ENCODE measurements at regions not wholly inside any gene's neighbourhood (a gene's known extent, or its start where the extent isn't known, plus 50 kb on each side); places are given as distances from the start of the nearest gene placed in this dataset.

DNA sequence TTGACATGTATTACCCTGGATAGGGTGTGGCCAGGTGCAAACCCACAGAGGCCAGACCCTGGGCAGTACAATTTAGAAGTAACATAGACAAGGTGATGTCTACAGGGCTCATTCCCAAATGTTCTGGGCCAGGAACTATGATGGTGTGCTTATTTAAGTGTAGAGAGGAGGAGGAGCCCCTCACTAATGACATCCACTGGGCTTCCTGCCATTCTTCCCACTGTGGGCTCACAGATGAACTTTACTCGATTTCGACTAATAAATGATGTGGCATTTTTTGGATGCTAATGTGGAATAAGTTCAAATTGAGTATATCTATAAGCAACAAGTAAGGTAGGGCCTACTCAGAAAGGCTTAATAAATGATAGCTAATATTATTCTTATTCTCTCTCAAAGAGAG, 280.9 kb upstream of the BOD1L1 start:
- no peaks in the 10 kb centered on the region for H3K36me3 ChIP-seq (ENCODE audit: insufficient read depth, low read length)
- peak overlapping the region; percentile 93 for H3K27ac ChIP-seq (ENCODE audit: low read depth, low read length)
- H3K9me3 ChIP-seq (ENCODE audit: low read depth, low read length) = no peaks in the 10 kb centered on the region
- no peak overlapping the region for H3K4me3 ChIP-seq (ENCODE audit: insufficient read depth, low read length)
- H2AFZ ChIP-seq (ENCODE audit: low read length) = no peak overlapping the region
- TF ChIP-seq, protein P1, sequence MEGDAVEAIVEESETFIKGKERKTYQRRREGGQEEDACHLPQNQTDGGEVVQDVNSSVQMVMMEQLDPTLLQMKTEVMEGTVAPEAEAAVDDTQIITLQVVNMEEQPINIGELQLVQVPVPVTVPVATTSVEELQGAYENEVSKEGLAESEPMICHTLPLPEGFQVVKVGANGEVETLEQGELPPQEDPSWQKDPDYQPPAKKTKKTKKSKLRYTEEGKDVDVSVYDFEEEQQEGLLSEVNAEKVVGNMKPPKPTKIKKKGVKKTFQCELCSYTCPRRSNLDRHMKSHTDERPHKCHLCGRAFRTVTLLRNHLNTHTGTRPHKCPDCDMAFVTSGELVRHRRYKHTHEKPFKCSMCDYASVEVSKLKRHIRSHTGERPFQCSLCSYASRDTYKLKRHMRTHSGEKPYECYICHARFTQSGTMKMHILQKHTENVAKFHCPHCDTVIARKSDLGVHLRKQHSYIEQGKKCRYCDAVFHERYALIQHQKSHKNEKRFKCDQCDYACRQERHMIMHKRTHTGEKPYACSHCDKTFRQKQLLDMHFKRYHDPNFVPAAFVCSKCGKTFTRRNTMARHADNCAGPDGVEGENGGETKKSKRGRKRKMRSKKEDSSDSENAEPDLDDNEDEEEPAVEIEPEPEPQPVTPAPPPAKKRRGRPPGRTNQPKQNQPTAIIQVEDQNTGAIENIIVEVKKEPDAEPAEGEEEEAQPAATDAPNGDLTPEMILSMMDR (IDR thresholded peaks at IDR 0.05; ENCODE audit: extremely low read depth, low read depth, low read length) = no peak
- no peak overlapping the region for H3K4me2 ChIP-seq (ENCODE audit: insufficient read depth, low read length)
- peaks cover 39% of the 10 kb centered on the region for H3K4me1 ChIP-seq (ENCODE audit: insufficient read depth, low read length)
- H4K20me1 ChIP-seq (ENCODE audit: insufficient read depth, low read length) = no peaks in the 10 kb centered on the region
- no peaks in the 10 kb centered on the region for H3K27me3 ChIP-seq (ENCODE audit: insufficient read depth, low read length)
- no peaks in the 10 kb centered on the region for H3K79me2 ChIP-seq (ENCODE audit: insufficient read depth, low read length)
- no peak for DNase-seq (ENCODE audit: insufficient read length, low spot score, missing footprints)

GRCh38 chr4:13910556-13910955, 283.0 kb upstream of the BOD1L1 start:
- no peak for DNase-seq (ENCODE audit: insufficient read length, low spot score, missing footprints)
- H3K4me3 ChIP-seq (ENCODE audit: insufficient read depth, low read length) = no peak overlapping the region
- peaks cover 39% of the 10 kb centered on the region for H3K4me1 ChIP-seq (ENCODE audit: insufficient read depth, low read length)
- no peak overlapping the region for H3K4me2 ChIP-seq (ENCODE audit: insufficient read depth, low read length)
- no peaks in the 10 kb centered on the region for H4K20me1 ChIP-seq (ENCODE audit: insufficient read depth, low read length)
- TF ChIP-seq, protein P1 (IDR thresholded peaks at IDR 0.05; ENCODE audit: extremely low read depth, low read depth, low read length) = no peak
- H3K36me3 ChIP-seq (ENCODE audit: insufficient read depth, low read length) = no peaks in the 10 kb centered on the region
- no peak overlapping the region for H3K27ac ChIP-seq (ENCODE audit: low read depth, low read length)
- H3K27me3 ChIP-seq (ENCODE audit: insufficient read depth, low read length) = no peaks in the 10 kb centered on the region
- no peak overlapping the region for H2AFZ ChIP-seq (ENCODE audit: low read length)
- H3K9me3 ChIP-seq (ENCODE audit: low read depth, low read length) = no peaks in the 10 kb centered on the region
- no peaks in the 10 kb centered on the region for H3K79me2 ChIP-seq (ENCODE audit: insufficient read depth, low read length)

- Histone ChIP-seq H3K4me1 (ENCODE audit: insufficient read depth, low read length) (peaks cover 32% of the 10 kb centered on the region), H2AFZ (ENCODE audit: low read length) (no peak overlapping the region), H3K27ac (ENCODE audit: low read depth, low read length) (no peak overlapping the region), H3K36me3 (ENCODE audit: insufficient read depth, low read length) (no peaks in the 10 kb centered on the region), H3K4me2 (ENCODE audit: insufficient read depth, low read length) (no peak overlapping the region), H3K27me3 (ENCODE audit: insufficient read depth, low read length) (no peaks in the 10 kb centered on the region), H3K9me3 (ENCODE audit: low read depth, low read length) (no peaks in the 10 kb centered on the region), H4K20me1 (ENCODE audit: insufficient read depth, low read length) (no peaks in the 10 kb centered on the region), H3K4me3 (ENCODE audit: insufficient read depth, low read length) (no peak overlapping the region), H3K79me2 (ENCODE audit: insufficient read depth, low read length) (no peaks in the 10 kb centered on the region)
- DNase-seq (ENCODE audit: insufficient read length, low spot score, missing footprints) = no peak
- TF ChIP-seq, protein P1 (IDR thresholded peaks at IDR 0.05; ENCODE audit: extremely low read depth, low read depth, low read length) = no peak
These were observed 283.7 kb upstream of the BOD1L1 start for GRCh38 chr4:13911256-13911655.

DNA sequence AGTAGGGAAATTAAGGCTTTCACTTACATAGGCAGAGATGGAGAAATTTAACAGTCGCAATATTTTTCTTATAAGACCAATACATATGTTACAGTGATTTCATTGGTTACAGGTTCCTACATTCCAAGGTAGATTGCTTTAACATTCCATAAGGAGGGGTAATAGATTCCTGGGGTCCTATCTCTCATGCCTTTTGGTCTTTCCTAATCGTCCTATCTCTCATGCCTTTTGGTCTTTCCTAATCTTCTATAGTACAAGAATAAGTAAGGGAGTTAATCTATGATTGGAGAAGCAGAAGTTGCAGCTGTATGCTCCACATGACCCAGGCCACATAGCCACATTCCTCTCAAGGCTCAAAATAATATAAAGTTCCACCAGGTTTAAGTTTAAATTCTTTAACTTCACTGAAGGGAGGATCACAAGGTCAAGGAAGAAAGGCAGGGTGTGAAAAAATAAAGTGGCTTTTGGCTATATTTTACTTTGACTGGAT, 285.0 kb upstream of the BOD1L1 start:
- Histone ChIP-seq H3K79me2 (ENCODE audit: insufficient read depth, low read length) (no peaks in the 10 kb centered on the region), H3K27me3 (ENCODE audit: insufficient read depth, low read length) (no peaks in the 10 kb centered on the region), H2AFZ (ENCODE audit: low read length) (no peak overlapping the region), H3K4me2 (ENCODE audit: insufficient read depth, low read length) (no peak overlapping the region), H3K36me3 (ENCODE audit: insufficient read depth, low read length) (no peaks in the 10 kb centered on the region), H3K27ac (ENCODE audit: low read depth, low read length) (peak overlapping the region; percentile 75), H4K20me1 (ENCODE audit: insufficient read depth, low read length) (no peaks in the 10 kb centered on the region), H3K4me1 (ENCODE audit: insufficient read depth, low read length) (peaks cover 31% of the 10 kb centered on the region), H3K9me3 (ENCODE audit: low read depth, low read length) (no peaks in the 10 kb centered on the region), H3K4me3 (ENCODE audit: insufficient read depth, low read length) (no peak overlapping the region)
- TF ChIP-seq, protein P1 (IDR thresholded peaks at IDR 0.05; ENCODE audit: extremely low read depth, low read depth, low read length) = no peak
- DNase-seq (ENCODE audit: insufficient read length, low spot score, missing footprints) = no peak
